Astrocyte (in vitro differentiated cells and primary cell): ENCODE measurements at regions not wholly inside any gene's neighbourhood (a gene's known extent, or its start where the extent isn't known, plus 50 kb on each side); places are given as distances from the start of the nearest gene placed in this dataset.

Source experiments
- DNase-seq: peaks from one replicate; pipeline ENCODE4 v3.0.0-alpha.2; 2010; ENCODE audit warnings: low read depth
- FAIRE-seq: peaks from 2 replicates; lab custom pipeline; 2011; peaks lifted over from hg19 to GRCh38; lab: Jason Lieb, UNC
- H2AFZ ChIP-seq: 2 replicates; pipeline ENCODE4 v1.6.0; 2012; ENCODE audit warnings: low read depth, low read length, inconsistent platforms
- H3K27ac ChIP-seq: 2 replicates; pipeline ENCODE4 v1.5.1; 2011; ENCODE audit warnings: low read depth, low read length, inconsistent platforms
- H3K27me3 ChIP-seq: 2 replicates; pipeline ENCODE4 v1.6.0; 2011; ENCODE audit warnings: low read length, inconsistent platforms; ENCODE audit not compliant: insufficient read depth
- H3K36me3 ChIP-seq: 2 replicates; pipeline ENCODE4 v1.5.1; 2011; ENCODE audit warnings: low read length, inconsistent platforms; ENCODE audit not compliant: insufficient read depth
- H3K4me1 ChIP-seq: 2 replicates; pipeline ENCODE4 v1.5.1; 2011; ENCODE audit warnings: low read length, inconsistent platforms; ENCODE audit not compliant: insufficient read depth
- H3K4me2 ChIP-seq: 2 replicates; pipeline ENCODE4 v1.6.0; 2012; ENCODE audit warnings: low read length, inconsistent platforms
- H3K4me3 ChIP-seq: 2 replicates; pipeline ENCODE4 v1.5.1; 2011; ENCODE audit warnings: low read depth, mild to moderate bottlenecking, low read length, inconsistent platforms; ENCODE audit not compliant: insufficient read depth
- H3K79me2 ChIP-seq: 2 replicates; pipeline ENCODE4 v1.6.0; 2012; ENCODE audit warnings: mild to moderate bottlenecking, low read length, inconsistent platforms; ENCODE audit not compliant: insufficient read depth
- H3K9ac ChIP-seq: 2 replicates; pipeline ENCODE4 v1.6.0; 2012; ENCODE audit warnings: mild to moderate bottlenecking, low read length, inconsistent platforms
- H3K9me3 ChIP-seq: 2 replicates; pipeline ENCODE4 v1.5.1; 2012; ENCODE audit warnings: low read depth, mild to moderate bottlenecking, low read length, inconsistent platforms; ENCODE audit not compliant: insufficient read depth
- H4K20me1 ChIP-seq: 2 replicates; pipeline ENCODE4 v1.6.0; 2012; ENCODE audit warnings: low read length, inconsistent platforms; ENCODE audit not compliant: insufficient read depth
- H3K27ac Mint-ChIP-seq: one replicate; pipeline ENCODE4 v1.8.0; 2021; ENCODE audit warnings: mild to moderate bottlenecking, mixed read lengths; ENCODE audit not compliant: unreplicated experiment
- H3K27me3 Mint-ChIP-seq: one replicate; pipeline ENCODE4 v1.8.0; 2021; ENCODE audit warnings: low read depth, mixed read lengths; ENCODE audit not compliant: unreplicated experiment
- H3K36me3 Mint-ChIP-seq: one replicate; pipeline ENCODE4 v1.8.0; 2021; ENCODE audit warnings: low read depth, mixed read lengths; ENCODE audit not compliant: unreplicated experiment
- H3K4me1 Mint-ChIP-seq: one replicate; pipeline ENCODE4 v1.8.0; 2021; ENCODE audit warnings: low read depth, mixed read lengths; ENCODE audit not compliant: unreplicated experiment
- H3K4me3 Mint-ChIP-seq: one replicate; pipeline ENCODE4 v1.8.0; 2021; ENCODE audit warnings: mild to moderate bottlenecking, moderate library complexity, mixed read lengths; ENCODE audit not compliant: unreplicated experiment
- H3K9me3 Mint-ChIP-seq: one replicate; pipeline ENCODE4 v1.8.0; 2021; ENCODE audit warnings: mild to moderate bottlenecking, mixed read lengths; ENCODE audit not compliant: unreplicated experiment
- CTCF ChIP-seq: IDR thresholded peaks from 2 replicates; pipeline ENCODE4 v1.5.1; 2011; ENCODE audit warnings: low read depth, mild to moderate bottlenecking, inconsistent platforms, low read length, moderate library complexity; ENCODE audit not compliant: insufficient read depth
- EZH2 ChIP-seq: IDR thresholded peaks from 2 replicates; pipeline ENCODE4 v1.6.1; 2012; ENCODE audit warnings: mild to moderate bottlenecking, low read length, inconsistent platforms; ENCODE audit not compliant: insufficient read depth

- Histone ChIP-seq H3K9me3 (no peaks in the 10 kb centered on the region), H3K4me2 (no peak overlapping the region), H3K79me2 (no peaks in the 10 kb centered on the region), H3K4me1 (no peaks in the 10 kb centered on the region), H3K27me3 (peaks cover 2% of the 10 kb centered on the region), H3K27ac (no peak overlapping the region), H3K9ac (no peak overlapping the region), H4K20me1 (no peaks in the 10 kb centered on the region), H2AFZ (no peak overlapping the region), H3K4me3 (no peak overlapping the region), H3K36me3 (no peaks in the 10 kb centered on the region)
- Mint-ChIP-seq H3K27me3 (no peaks in the 10 kb centered on the region), H3K36me3 (no peaks in the 10 kb centered on the region), H3K27ac (no peak overlapping the region), H3K4me1 (no peaks in the 10 kb centered on the region), H3K4me3 (no peak overlapping the region), H3K9me3 (no peaks in the 10 kb centered on the region)
- no peak for DNase-seq
- FAIRE-seq: no peak
- no peak for TF ChIP-seq EZH2
- TF ChIP-seq CTCF: no peak
Measured at GRCh38 chr14:34303811-34304210, 158.2 kb downstream of the SPTSSA start.

DNA sequence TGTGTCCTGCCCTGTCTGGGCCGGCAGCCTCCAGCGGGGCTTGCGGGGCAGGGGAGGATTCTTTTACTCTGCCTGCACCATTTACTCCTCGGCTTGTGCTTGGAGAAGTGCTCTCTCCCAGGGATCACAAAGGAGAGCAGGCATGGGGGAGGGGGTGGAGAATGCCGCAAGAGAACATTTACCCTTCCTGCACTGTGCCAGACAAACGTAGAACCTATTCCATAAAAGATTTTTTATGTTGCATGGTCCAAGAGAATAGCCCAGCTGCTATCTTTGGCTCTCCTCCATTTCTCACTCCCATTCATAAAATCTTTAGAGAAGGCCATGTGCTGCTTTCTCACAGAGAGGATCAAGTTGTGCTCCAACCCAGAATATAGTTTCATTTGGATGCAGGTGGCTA, 159.4 kb downstream of the SPTSSA start:
- H3K9me3 ChIP-seq: no peaks in the 10 kb centered on the region
- peak; percentile 10 for DNase-seq
- H3K9ac ChIP-seq: no peak overlapping the region
- Mint-ChIP-seq H3K36me3 (no peaks in the 10 kb centered on the region), H3K4me1 (no peaks in the 10 kb centered on the region), H3K27ac (no peak overlapping the region), H3K27me3 (no peaks in the 10 kb centered on the region), H3K4me3 (no peak overlapping the region), H3K9me3 (no peaks in the 10 kb centered on the region)
- no peak overlapping the region for H3K4me2 ChIP-seq
- no peak for TF ChIP-seq CTCF
- TF ChIP-seq EZH2: no peak
- no peak overlapping the region for H3K27ac ChIP-seq
- no peaks in the 10 kb centered on the region for H3K79me2 ChIP-seq
- H3K4me3 ChIP-seq: no peak overlapping the region
- H3K4me1 ChIP-seq: no peaks in the 10 kb centered on the region
- H2AFZ ChIP-seq: no peak overlapping the region
- no peak for FAIRE-seq
- peaks cover 2% of the 10 kb centered on the region for H3K27me3 ChIP-seq
- H4K20me1 ChIP-seq: no peaks in the 10 kb centered on the region
- no peaks in the 10 kb centered on the region for H3K36me3 ChIP-seq

- Mint-ChIP-seq H3K4me3 (no peak overlapping the region), H3K36me3 (no peaks in the 10 kb centered on the region), H3K27me3 (no peaks in the 10 kb centered on the region), H3K9me3 (no peaks in the 10 kb centered on the region), H3K27ac (no peak overlapping the region), H3K4me1 (no peaks in the 10 kb centered on the region)
- H3K27ac ChIP-seq: no peak overlapping the region
- H3K4me3 ChIP-seq: no peak overlapping the region
- no peaks in the 10 kb centered on the region for H3K36me3 ChIP-seq
- no peaks in the 10 kb centered on the region for H3K79me2 ChIP-seq
- no peaks in the 10 kb centered on the region for H4K20me1 ChIP-seq
- peak; percentile 34 for DNase-seq
- no peaks in the 10 kb centered on the region for H3K9me3 ChIP-seq
- peaks cover 2% of the 10 kb centered on the region for H3K27me3 ChIP-seq
- H2AFZ ChIP-seq: no peak overlapping the region
- FAIRE-seq: no peak
- peak; percentile 69 for TF ChIP-seq CTCF
- no peak for TF ChIP-seq EZH2
- H3K4me1 ChIP-seq: no peaks in the 10 kb centered on the region
- H3K4me2 ChIP-seq: no peak overlapping the region
- no peak overlapping the region for H3K9ac ChIP-seq
Measured at GRCh38 chr14:34300882-34301734, 160.9 kb downstream of the SPTSSA start.
